Adrenal gland (tissue), 5 donors: ENCODE measurements at regions not wholly inside any gene's neighbourhood (a gene's known extent, or its start where the extent isn't known, plus 50 kb on each side); places are given as distances from the start of the nearest gene placed in this dataset.

Source experiments
- POLR2A ChIP-seq, 2 donors: fragments of 450-650 bp; IDR thresholded peaks; one replicate each; pipeline ENCODE4 v1.6.1; 2017; ENCODE audit warnings: antibody characterized with exemption in 2 of 2, mild to moderate bottlenecking in 2 of 2, moderate library complexity in 1 of 2
- TF ChIP-seq, protein P1 (sequence below), 6 experiments: fragments of 450-650 bp in 4 of 6; fragments of 200-600 bp in 2 of 6; sonication (generic) in 1 of 6; IDR thresholded peaks; 1 replicate in 5 of 6; 2 replicates in 1 of 6; pipeline versions ENCODE4 v1.5.1 to v1.8.0; 2016 to 2021; ENCODE audit warnings: antibody characterized with exemption in 6 of 6, mild to moderate bottlenecking in 2 of 6, moderate library complexity in 1 of 6
- donor health status: DM: no; HTN: no; CAD: no.

GRCh38 chr18:10386049-10386448 is 68.4 kb upstream of the APCDD1 start:
- TF ChIP-seq, protein P1, sequence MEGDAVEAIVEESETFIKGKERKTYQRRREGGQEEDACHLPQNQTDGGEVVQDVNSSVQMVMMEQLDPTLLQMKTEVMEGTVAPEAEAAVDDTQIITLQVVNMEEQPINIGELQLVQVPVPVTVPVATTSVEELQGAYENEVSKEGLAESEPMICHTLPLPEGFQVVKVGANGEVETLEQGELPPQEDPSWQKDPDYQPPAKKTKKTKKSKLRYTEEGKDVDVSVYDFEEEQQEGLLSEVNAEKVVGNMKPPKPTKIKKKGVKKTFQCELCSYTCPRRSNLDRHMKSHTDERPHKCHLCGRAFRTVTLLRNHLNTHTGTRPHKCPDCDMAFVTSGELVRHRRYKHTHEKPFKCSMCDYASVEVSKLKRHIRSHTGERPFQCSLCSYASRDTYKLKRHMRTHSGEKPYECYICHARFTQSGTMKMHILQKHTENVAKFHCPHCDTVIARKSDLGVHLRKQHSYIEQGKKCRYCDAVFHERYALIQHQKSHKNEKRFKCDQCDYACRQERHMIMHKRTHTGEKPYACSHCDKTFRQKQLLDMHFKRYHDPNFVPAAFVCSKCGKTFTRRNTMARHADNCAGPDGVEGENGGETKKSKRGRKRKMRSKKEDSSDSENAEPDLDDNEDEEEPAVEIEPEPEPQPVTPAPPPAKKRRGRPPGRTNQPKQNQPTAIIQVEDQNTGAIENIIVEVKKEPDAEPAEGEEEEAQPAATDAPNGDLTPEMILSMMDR (IDR thresholded peaks at IDR 0.05), result no peak
- TF ChIP-seq POLR2A (IDR thresholded peaks at IDR 0.05), result no peak
